ENCODE measurements at regions not wholly inside any gene's neighbourhood (a gene's known extent, or its start where the extent isn't known, plus 50 kb on each side); places are given as distances from the start of the nearest gene placed in this dataset.

GRCh38 chr2:439077-439476 is 151.2 kb upstream of the ALKAL2 start:
- TF ChIP-seq POLR2A (IDR thresholded peaks at IDR 0.05), result no peak
- TF ChIP-seq CTCF (IDR thresholded peaks at IDR 0.05), result no peak
